MM.1S (cell line): ENCODE measurements at regions not wholly inside any gene's neighbourhood (a gene's known extent, or its start where the extent isn't known, plus 50 kb on each side); places are given as distances from the start of the nearest gene placed in this dataset.

Source experiments
- CTCF ChIP-seq: fragments of 300-600 bp; sonication (generic); IDR thresholded peaks from 2 replicates; pipeline ENCODE4 v1.5.1; 2016; ENCODE audit warnings: antibody characterized with exemption, low read length, mixed read lengths
- EZH2 ChIP-seq: fragments of 300-600 bp; sonication (generic); optimal IDR thresholded peaks from 2 replicates; pipeline ENCODE3; 2017; ENCODE audit warnings: low read depth, mild to moderate bottlenecking, antibody characterized with exemption, low read length, mixed read lengths

- TF ChIP-seq CTCF, result no peak
- TF ChIP-seq EZH2, result no peak
Observed at GRCh38 chr2:207468488-207468887, 61.3 kb upstream of the CREB1 start.
